Nephron progenitor cell (in vitro differentiated cells): ENCODE measurements at regions not wholly inside any gene's neighbourhood (a gene's known extent, or its start where the extent isn't known, plus 50 kb on each side); places are given as distances from the start of the nearest gene placed in this dataset.

Experiments used
- DNase-seq: peaks from one replicate; pipeline ENCODE4 v3.0.0; 2021
- H3K27ac Mint-ChIP-seq: 2 replicates; pipeline ENCODE4 v1.8.0; 2021; ENCODE audit warnings: mild to moderate bottlenecking, moderate library complexity, mixed read lengths
- H3K27me3 Mint-ChIP-seq: 2 replicates; pipeline ENCODE4 v1.8.0; 2021; ENCODE audit warnings: mild to moderate bottlenecking, low read depth, mixed read lengths; ENCODE audit not compliant: poor library complexity
- H3K36me3 Mint-ChIP-seq: 2 replicates; pipeline ENCODE4 v1.8.0; 2021; ENCODE audit warnings: low read depth, mixed read lengths
- H3K4me1 Mint-ChIP-seq: 2 replicates; pipeline ENCODE4 v1.8.0; 2021; ENCODE audit warnings: mixed read lengths
- H3K4me3 Mint-ChIP-seq: 2 replicates; pipeline ENCODE4 v1.8.0; 2021; ENCODE audit warnings: mild to moderate bottlenecking, moderate library complexity, mixed read lengths
- H3K9me3 Mint-ChIP-seq: 2 replicates; pipeline ENCODE4 v1.8.0; 2021; ENCODE audit warnings: mild to moderate bottlenecking, moderate library complexity, mixed read lengths
- TF ChIP-seq, protein P1 (sequence below): fragments of 200-600 bp; sonication (generic); IDR thresholded peaks from 2 replicates; pipeline ENCODE4 v1.5.0; 2021; ENCODE audit warnings: antibody characterized with exemption

DNA sequence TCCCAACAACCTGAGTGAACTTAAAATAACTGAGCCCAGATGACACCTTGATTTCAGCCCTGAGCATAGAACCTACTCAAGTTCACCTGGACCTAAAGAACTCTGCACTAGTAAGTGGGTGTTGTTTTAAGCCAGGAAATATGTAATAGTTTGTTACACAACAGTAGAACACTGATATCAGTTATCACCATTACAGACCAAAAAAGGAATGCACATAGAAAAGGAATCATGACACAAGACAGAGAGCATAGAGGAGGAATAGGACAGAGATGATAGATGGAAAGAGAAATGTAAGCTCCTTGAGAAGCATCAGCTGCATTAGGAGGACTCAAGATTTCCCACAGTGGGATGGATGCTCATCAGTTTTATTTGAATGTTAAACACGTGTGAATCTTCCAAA lies 1096.9 kb upstream of the SEMA6A start:
- TF ChIP-seq, protein P1, sequence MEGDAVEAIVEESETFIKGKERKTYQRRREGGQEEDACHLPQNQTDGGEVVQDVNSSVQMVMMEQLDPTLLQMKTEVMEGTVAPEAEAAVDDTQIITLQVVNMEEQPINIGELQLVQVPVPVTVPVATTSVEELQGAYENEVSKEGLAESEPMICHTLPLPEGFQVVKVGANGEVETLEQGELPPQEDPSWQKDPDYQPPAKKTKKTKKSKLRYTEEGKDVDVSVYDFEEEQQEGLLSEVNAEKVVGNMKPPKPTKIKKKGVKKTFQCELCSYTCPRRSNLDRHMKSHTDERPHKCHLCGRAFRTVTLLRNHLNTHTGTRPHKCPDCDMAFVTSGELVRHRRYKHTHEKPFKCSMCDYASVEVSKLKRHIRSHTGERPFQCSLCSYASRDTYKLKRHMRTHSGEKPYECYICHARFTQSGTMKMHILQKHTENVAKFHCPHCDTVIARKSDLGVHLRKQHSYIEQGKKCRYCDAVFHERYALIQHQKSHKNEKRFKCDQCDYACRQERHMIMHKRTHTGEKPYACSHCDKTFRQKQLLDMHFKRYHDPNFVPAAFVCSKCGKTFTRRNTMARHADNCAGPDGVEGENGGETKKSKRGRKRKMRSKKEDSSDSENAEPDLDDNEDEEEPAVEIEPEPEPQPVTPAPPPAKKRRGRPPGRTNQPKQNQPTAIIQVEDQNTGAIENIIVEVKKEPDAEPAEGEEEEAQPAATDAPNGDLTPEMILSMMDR, result no peak
- Mint-ChIP-seq H3K4me3 (no peak overlapping the region), H3K36me3 (no peaks in the 10 kb centered on the region), H3K9me3 (no peaks in the 10 kb centered on the region), H3K27me3 (peaks cover 5% of the 10 kb centered on the region), H3K4me1 (peaks cover 7% of the 10 kb centered on the region), H3K27ac (no peak overlapping the region)
- DNase-seq, result no peak

DNA sequence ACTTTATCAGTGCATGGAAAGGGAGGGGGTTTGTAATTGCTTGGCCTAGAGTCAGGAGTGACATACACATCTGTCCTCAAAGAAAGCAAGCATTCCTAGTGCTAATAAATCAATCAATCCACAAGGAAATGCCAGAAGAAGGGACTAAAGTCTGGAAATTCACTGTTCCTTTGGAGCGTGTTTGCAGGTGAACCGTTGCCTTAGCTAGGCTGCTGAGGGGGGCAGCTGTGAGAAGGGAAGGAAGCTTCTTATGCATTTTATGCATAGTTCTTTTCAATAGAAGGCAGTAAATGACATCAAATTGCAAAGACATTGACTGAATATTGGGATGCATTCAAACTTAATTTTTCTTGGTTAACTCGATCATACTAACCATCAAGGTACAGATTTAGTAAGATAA lies 1092.5 kb upstream of the SEMA6A start:
- Mint-ChIP-seq H3K4me3 (no peak overlapping the region), H3K9me3 (peaks cover 3% of the 10 kb centered on the region), H3K4me1 (peaks cover 7% of the 10 kb centered on the region), H3K27me3 (peaks cover 5% of the 10 kb centered on the region), H3K27ac (no peak overlapping the region), H3K36me3 (no peaks in the 10 kb centered on the region)
- TF ChIP-seq, protein P1, result no peak
- no peak for DNase-seq

DNA sequence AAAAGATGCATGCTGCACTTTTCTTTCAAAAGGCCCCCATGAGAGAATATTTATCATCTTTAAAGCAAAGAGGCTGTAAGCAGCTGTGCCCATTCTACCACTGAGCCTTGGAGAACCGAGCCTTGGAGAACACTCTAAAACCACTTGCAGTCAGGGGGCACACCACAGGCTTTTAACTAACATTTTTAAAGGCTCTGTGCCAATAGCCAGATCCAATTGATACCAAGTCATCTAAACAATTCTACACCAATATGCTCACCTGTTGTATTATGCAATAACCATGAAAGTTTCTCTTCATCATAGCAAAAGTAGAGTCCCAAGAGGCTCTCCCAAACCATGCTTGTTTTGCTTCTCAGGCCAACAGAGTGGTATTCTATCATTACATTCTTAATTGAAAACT lies 1090.5 kb upstream of the SEMA6A start:
- peaks cover 7% of the 10 kb centered on the region for H3K4me1 Mint-ChIP-seq
- no peaks in the 10 kb centered on the region for H3K36me3 Mint-ChIP-seq
- H3K9me3 Mint-ChIP-seq, result peaks cover 3% of the 10 kb centered on the region

DNA sequence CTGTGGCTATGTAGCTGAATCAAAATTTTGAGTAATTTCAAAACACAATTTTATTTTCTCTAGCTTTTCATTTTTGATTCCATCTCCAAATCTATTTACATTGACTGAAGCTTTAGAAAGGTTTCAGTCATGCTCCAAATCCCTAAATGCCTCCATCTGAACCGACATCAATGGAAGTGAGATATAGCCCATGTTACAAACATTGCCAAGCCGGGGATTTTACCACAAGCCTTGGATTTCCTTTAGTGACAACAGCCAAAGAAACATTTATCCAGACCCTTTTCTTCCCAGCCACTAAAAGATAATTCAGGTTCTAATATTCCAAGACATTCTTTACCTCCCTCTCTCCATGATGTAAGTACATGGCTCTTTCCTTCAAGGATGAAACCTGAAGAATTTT lies 1087.7 kb upstream of the SEMA6A start:
- Mint-ChIP-seq H3K27ac (no peak overlapping the region), H3K9me3 (peaks cover 3% of the 10 kb centered on the region), H3K4me3 (no peak overlapping the region), H3K4me1 (peaks cover 7% of the 10 kb centered on the region), H3K36me3 (no peaks in the 10 kb centered on the region), H3K27me3 (peaks cover 3% of the 10 kb centered on the region)
- TF ChIP-seq, protein P1, result no peak
- DNase-seq, result no peak

More for the DNA sequence above, 1090.5 kb upstream of the SEMA6A start:
- peaks cover 3% of the 10 kb centered on the region for H3K27me3 Mint-ChIP-seq
- H3K27ac Mint-ChIP-seq, result no peak overlapping the region
- no peak for DNase-seq
- H3K4me3 Mint-ChIP-seq, result no peak overlapping the region
- TF ChIP-seq, protein P1, result no peak

DNA sequence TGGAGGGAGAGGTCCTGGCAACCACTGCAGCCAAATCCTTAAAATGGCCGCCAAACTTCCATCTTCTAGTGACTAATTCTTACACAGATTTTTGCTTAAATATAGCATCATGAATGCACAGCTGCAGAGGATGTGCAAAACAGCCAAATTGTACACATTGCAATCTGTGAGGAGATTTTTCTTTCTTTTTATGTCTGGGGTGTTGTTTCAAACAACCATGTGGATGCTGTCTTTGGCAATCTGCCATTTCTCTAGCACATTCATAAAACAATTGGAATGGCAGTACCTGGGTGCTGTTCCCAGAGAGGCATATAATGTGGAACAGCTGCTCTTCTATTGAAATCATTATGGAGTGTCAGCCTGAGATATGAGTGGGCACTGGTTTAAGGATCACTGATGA lies 1082.9 kb upstream of the SEMA6A start:
- H3K27me3 Mint-ChIP-seq, result no peaks in the 10 kb centered on the region
- no peak for DNase-seq
- H3K4me3 Mint-ChIP-seq, result no peak overlapping the region
- H3K27ac Mint-ChIP-seq, result no peak overlapping the region
- peaks cover 7% of the 10 kb centered on the region for H3K4me1 Mint-ChIP-seq
- no peaks in the 10 kb centered on the region for H3K36me3 Mint-ChIP-seq
- H3K9me3 Mint-ChIP-seq, result no peaks in the 10 kb centered on the region
- TF ChIP-seq, protein P1, result no peak

DNA sequence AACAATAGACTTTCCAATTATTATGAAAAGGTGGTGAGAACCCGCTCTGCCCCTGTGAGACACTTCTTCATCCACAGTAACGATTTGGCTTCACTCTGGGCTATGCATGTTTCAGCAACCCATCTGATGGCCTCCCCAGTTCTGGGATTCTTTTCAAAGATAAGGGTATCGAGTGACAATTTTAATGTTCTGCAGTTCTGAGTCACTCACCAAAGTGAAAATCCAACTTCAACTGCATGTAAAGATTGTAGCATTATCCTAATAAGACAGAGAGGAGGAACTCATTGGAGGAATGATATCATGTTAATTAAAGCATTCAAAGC lies 1078.3 kb upstream of the SEMA6A start:
- Mint-ChIP-seq H3K27ac (no peak overlapping the region), H3K27me3 (no peaks in the 10 kb centered on the region), H3K9me3 (no peaks in the 10 kb centered on the region), H3K4me1 (peaks cover 21% of the 10 kb centered on the region), H3K4me3 (no peak overlapping the region), H3K36me3 (no peaks in the 10 kb centered on the region)
- no peak for DNase-seq
- TF ChIP-seq, protein P1, result no peak
